GM12872 (cell line): ENCODE measurements at regions not wholly inside any gene's neighbourhood (a gene's known extent, or its start where the extent isn't known, plus 50 kb on each side); places are given as distances from the start of the nearest gene placed in this dataset.

Experiments
- CTCF ChIP-seq: IDR thresholded peaks from 3 replicates; pipeline ENCODE4 v1.5.1; 2011; ENCODE audit warnings: low read depth, mild to moderate bottlenecking, low read length, moderate library complexity; ENCODE audit not compliant: insufficient read depth

GRCh38 chr18:73240899-73241298, 373.1 kb upstream of the NETO1 start:
- TF ChIP-seq CTCF, result no peak

GRCh38 chr18:73235921-73236320, 368.1 kb upstream of the NETO1 start:
- no peak for TF ChIP-seq CTCF

GRCh38 chr18:73235491-73235890, 367.7 kb upstream of the NETO1 start:
- no peak for TF ChIP-seq CTCF

- no peak for TF ChIP-seq CTCF
Measured at GRCh38 chr18:73232933-73233332, 365.1 kb upstream of the NETO1 start.

- no peak for TF ChIP-seq CTCF
Measured at GRCh38 chr18:73220663-73221062, 352.9 kb upstream of the NETO1 start.

- no peak for TF ChIP-seq CTCF
Measured at GRCh38 chr18:73218293-73218692, 350.5 kb upstream of the NETO1 start.

GRCh38 chr18:73214970-73215369, 347.2 kb upstream of the NETO1 start:
- no peak for TF ChIP-seq CTCF

- no peak for TF ChIP-seq CTCF
Measured at GRCh38 chr18:73212442-73212841, 344.7 kb upstream of the NETO1 start.
